Ovary (tissue), 7 donors: ENCODE measurements at regions not wholly inside any gene's neighbourhood (a gene's known extent, or its start where the extent isn't known, plus 50 kb on each side); places are given as distances from the start of the nearest gene placed in this dataset.

Source experiments
- DNase-seq, 5 donors: peaks; one replicate each; pipeline ENCODE4 v3.0.0-alpha.2; 2019 to 2020
- H3K27ac ChIP-seq, 2 donors: fragments of 200-600 bp; one replicate each; pipeline versions ENCODE4 v1.5.1 to v1.8.0; 2019 to 2022
- H3K27me3 ChIP-seq: fragments of 200-600 bp; one replicate; pipeline ENCODE4 v1.8.0; 2022
- H3K36me3 ChIP-seq: fragments of 200-600 bp; sonication (generic); one replicate; pipeline ENCODE4 v1.5.1; 2019
- H3K4me1 ChIP-seq: one replicate; pipeline ENCODE4 v1.8.1; 2013; ENCODE audit warnings: mild to moderate bottlenecking, moderate library complexity; ENCODE audit not compliant: insufficient read depth
- H3K4me3 ChIP-seq: fragments of 200-600 bp; sonication (generic); one replicate; pipeline ENCODE4 v1.5.1; 2017
- H3K9me3 ChIP-seq, 2 donors: fragments of 200-600 bp in 1 of 2; sonication (generic) in 1 of 2; one replicate each; pipeline versions ENCODE4 v1.5.1 to v1.8.1; 2013 to 2019; ENCODE audit warnings: mild to moderate bottlenecking in 1 of 2, moderate library complexity in 1 of 2
- CTCF ChIP-seq, 3 donors: fragments of 450-650 bp in 2 of 3; fragments of 200-600 bp in 1 of 3; IDR thresholded peaks; one replicate each; pipeline versions ENCODE4 v1.5.1 to v1.8.0; 2016 to 2022; ENCODE audit warnings: antibody characterized with exemption in 3 of 3, mild to moderate bottlenecking in 1 of 3
- EP300 ChIP-seq: sonication (generic); formaldehyde crosslinking; IDR thresholded peaks from one replicate; pipeline ENCODE4 v1.6.1; 2017; ENCODE audit warnings: antibody characterized with exemption
- POLR2A ChIP-seq: fragments of 450-650 bp; IDR thresholded peaks from one replicate; pipeline ENCODE4 v1.6.1; 2017; ENCODE audit warnings: antibody characterized with exemption, mild to moderate bottlenecking, moderate library complexity
- WGBS, 3 donors: extraction: QIAGEN DNeasy Blood & Tissue Kit in 1 of 3; methylation state at CpG; one replicate each; pipeline versions ENCODE4 v1.1.5 to v1.1.7; 2013 to 2017; 5-methylcytosine and 5-hydroxymethylcytosine counted together
- intact Hi-C, 4 donors: fragments of 100-400 bp; cut with DNase I; formaldehyde crosslinking; loops; one replicate each; pipeline versions ENCODE4 v1.11.0 to v1.15.1; 2022 to 2023
- donor health status: DM: no; HTN: no; CAD: no; lungs with moderate emphysema.
- donor health status: DM: no; HTN: no; CAD: no.
- donor health status: Bipolar disorder and iron deficiency.
- donor health status: DM: no; HTN: no; CAD: no.
- donor health status: DM: yes; HTN: yes; CAD: no.

GRCh38 chr5:88553136-88553875, 284.7 kb upstream of the TMEM161B start:
- intact Hi-C loops: no loop called here
- Histone ChIP-seq H3K27ac (no peak overlapping the region), H3K36me3 (no peaks in the 10 kb centered on the region), H3K4me3 (no peak overlapping the region), H3K4me1 (no peaks in the 10 kb centered on the region), H3K9me3 (no peaks in the 10 kb centered on the region), H3K27me3 (no peaks in the 10 kb centered on the region)
- DNase-seq: no peak
- TF ChIP-seq CTCF (IDR thresholded peaks at IDR 0.05): no peak
- no peak for TF ChIP-seq POLR2A
- no peak for TF ChIP-seq EP300
- 77 to 87% (median 85%) methylated on average over 5 of the region's 5 CpGs for WGBS, 3 donors

GRCh38 chr5:88552426-88552825, 283.8 kb upstream of the TMEM161B start:
- no peak for TF ChIP-seq CTCF (IDR thresholded peaks at IDR 0.05)
- TF ChIP-seq POLR2A: no peak
- TF ChIP-seq EP300: no peak
- 68 to 70% (median 69%) methylated on average over 4 of the region's 4 CpGs for WGBS, 3 donors
- intact Hi-C loops: no loop called here

GRCh38 chr5:88551724-88552345, 283.2 kb upstream of the TMEM161B start:
- intact Hi-C loops: no loop called here
- no peak for DNase-seq
- Histone ChIP-seq H3K9me3 (no peaks in the 10 kb centered on the region), H3K4me3 (no peak overlapping the region), H3K36me3 (no peaks in the 10 kb centered on the region), H3K27me3 (no peaks in the 10 kb centered on the region), H3K4me1 (no peaks in the 10 kb centered on the region), H3K27ac (no peak overlapping the region)
- WGBS, 3 donors: 53 to 58% (median 56%) methylated on average over 10 of the region's 10 CpGs
- TF ChIP-seq EP300 (no peak), CTCF (IDR thresholded peaks at IDR 0.05) (no peak), POLR2A (no peak)

More at GRCh38 chr5:88552426-88552825, 283.8 kb upstream of the TMEM161B start:
- Histone ChIP-seq H3K27ac (no peak overlapping the region), H3K4me1 (no peaks in the 10 kb centered on the region), H3K9me3 (no peaks in the 10 kb centered on the region), H3K4me3 (no peak overlapping the region), H3K36me3 (no peaks in the 10 kb centered on the region), H3K27me3 (no peaks in the 10 kb centered on the region)
- no peak for DNase-seq

- no peak for DNase-seq
- no peaks in the 10 kb centered on the region for H3K27me3 ChIP-seq
- H3K4me3 ChIP-seq: no peak overlapping the region
- intact Hi-C loops: no loop called here
- no peak for TF ChIP-seq CTCF (IDR thresholded peaks at IDR 0.05)
- no peak for TF ChIP-seq EP300
- TF ChIP-seq POLR2A: no peak
- no peaks in the 10 kb centered on the region for H3K36me3 ChIP-seq
- no peaks in the 10 kb centered on the region for H3K9me3 ChIP-seq
- no peak overlapping the region for H3K27ac ChIP-seq
- H3K4me1 ChIP-seq: no peaks in the 10 kb centered on the region
Observed at GRCh38 chr5:88550736-88551135, 282.1 kb upstream of the TMEM161B start.
